ENCODE measurements at regions not wholly inside any gene's neighbourhood (a gene's known extent, or its start where the extent isn't known, plus 50 kb on each side); places are given as distances from the start of the nearest gene placed in this dataset.

DNA sequence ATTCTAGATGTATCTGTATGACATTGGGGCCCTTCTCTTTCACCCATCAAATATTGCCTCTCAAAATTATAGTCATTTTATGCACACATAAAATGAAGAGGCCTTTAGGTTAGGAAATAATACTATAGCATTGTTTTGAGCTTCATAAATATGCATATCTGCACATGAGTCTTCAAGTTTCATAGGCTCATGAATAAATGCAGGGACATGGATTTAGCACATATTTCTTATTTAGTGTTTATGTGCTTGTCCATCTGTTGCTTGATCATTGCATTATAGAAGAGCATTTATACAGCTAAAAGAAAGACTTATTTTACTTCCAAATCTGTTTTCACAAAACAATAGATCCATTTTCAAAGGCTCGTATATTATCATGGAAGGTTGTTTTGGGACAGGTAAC, 455.8 kb downstream of the EPM2A start:
- TF ChIP-seq, protein P1, sequence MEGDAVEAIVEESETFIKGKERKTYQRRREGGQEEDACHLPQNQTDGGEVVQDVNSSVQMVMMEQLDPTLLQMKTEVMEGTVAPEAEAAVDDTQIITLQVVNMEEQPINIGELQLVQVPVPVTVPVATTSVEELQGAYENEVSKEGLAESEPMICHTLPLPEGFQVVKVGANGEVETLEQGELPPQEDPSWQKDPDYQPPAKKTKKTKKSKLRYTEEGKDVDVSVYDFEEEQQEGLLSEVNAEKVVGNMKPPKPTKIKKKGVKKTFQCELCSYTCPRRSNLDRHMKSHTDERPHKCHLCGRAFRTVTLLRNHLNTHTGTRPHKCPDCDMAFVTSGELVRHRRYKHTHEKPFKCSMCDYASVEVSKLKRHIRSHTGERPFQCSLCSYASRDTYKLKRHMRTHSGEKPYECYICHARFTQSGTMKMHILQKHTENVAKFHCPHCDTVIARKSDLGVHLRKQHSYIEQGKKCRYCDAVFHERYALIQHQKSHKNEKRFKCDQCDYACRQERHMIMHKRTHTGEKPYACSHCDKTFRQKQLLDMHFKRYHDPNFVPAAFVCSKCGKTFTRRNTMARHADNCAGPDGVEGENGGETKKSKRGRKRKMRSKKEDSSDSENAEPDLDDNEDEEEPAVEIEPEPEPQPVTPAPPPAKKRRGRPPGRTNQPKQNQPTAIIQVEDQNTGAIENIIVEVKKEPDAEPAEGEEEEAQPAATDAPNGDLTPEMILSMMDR (IDR thresholded peaks at IDR 0.05) = no peak
- TF ChIP-seq EP300 (IDR thresholded peaks at IDR 0.05) = no peak
- no peak for TF ChIP-seq POLR2AphosphoS5 (IDR thresholded peaks at IDR 0.05)
- no peak for TF ChIP-seq POLR2A (IDR thresholded peaks at IDR 0.05)
